ENCODE measurements at regions not wholly inside any gene's neighbourhood (a gene's known extent, or its start where the extent isn't known, plus 50 kb on each side); places are given as distances from the start of the nearest gene placed in this dataset.
"Not testable (repeated sequence)": the region's sequence is repeated elsewhere in the genome, so short reads cannot be mapped to it uniquely, and the experiment has no call there.

DNA sequence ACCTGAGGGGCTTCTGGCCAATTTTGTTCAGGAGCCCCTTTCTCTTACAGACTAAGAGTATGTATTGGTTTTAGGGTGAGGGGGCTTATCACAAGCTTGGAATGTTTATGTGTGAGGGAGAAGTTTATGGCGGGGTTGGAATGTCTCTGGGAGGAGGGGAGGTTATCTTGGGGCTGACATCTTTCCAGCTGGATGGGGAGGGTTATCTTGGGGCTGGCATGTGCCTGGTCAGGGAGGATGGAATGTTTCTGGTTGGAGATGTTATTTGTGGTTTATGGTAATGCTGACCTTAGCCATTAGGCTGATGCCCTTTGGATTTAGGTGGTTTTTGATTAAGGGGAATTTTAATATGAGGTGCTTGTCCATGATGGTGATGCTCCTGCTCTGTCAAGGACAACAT lies 171.0 kb upstream of the PDE4B start:
- not testable (repeated sequence) for DNase-seq (ENCODE audit: low read depth, low spot score); H3K4me1 ChIP-seq (ENCODE audit: control insufficient read depth, insufficient read depth, low read length); H3K9me3 ChIP-seq (ENCODE audit: control insufficient read depth, insufficient read depth, low read length); H3K27ac ChIP-seq (ENCODE audit: low read length); H3K4me3 ChIP-seq (ENCODE audit: low read length); H3K27me3 ChIP-seq (ENCODE audit: control insufficient read depth, insufficient read depth, low read length); H3K36me3 ChIP-seq (ENCODE audit: control insufficient read depth, insufficient read depth, low read length)
- no CpG with 5 or more reads among the region's 1 CpG for WGBS (ENCODE audit: insufficient coverage, insufficient read length)

DNA sequence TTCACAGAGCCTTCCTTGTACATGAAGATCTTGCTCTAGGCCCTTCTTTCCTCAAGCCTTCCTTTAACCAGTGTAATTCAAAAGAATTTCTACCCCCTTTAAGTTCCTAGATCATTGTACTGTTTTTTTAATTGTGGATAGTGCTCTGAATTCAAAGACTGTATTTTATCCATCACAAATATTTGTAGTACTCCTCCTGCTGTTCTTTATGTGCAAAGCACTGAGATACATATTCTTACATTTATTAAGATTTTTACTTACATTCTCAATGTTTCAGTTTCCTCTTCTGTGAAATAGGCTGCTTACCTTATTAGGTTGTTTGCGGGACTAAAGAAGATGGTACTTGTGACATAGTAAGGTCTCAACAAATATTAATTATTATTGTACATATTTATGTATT lies 168.8 kb upstream of the PDE4B start:
- Histone ChIP-seq H3K4me3 (ENCODE audit: low read length) (no peak overlapping the region), H3K9me3 (ENCODE audit: control insufficient read depth, insufficient read depth, low read length) (no peaks in the 10 kb centered on the region), H3K4me1 (ENCODE audit: control insufficient read depth, insufficient read depth, low read length) (no peaks in the 10 kb centered on the region), H3K27me3 (ENCODE audit: control insufficient read depth, insufficient read depth, low read length) (no peaks in the 10 kb centered on the region), H3K27ac (ENCODE audit: low read length) (no peak overlapping the region), H3K36me3 (ENCODE audit: control insufficient read depth, insufficient read depth, low read length) (no peaks in the 10 kb centered on the region)
- no peak for DNase-seq (ENCODE audit: low read depth, low spot score)
- WGBS (ENCODE audit: insufficient coverage, insufficient read length): no CpG with 5 or more reads among the region's 1 CpG

DNA sequence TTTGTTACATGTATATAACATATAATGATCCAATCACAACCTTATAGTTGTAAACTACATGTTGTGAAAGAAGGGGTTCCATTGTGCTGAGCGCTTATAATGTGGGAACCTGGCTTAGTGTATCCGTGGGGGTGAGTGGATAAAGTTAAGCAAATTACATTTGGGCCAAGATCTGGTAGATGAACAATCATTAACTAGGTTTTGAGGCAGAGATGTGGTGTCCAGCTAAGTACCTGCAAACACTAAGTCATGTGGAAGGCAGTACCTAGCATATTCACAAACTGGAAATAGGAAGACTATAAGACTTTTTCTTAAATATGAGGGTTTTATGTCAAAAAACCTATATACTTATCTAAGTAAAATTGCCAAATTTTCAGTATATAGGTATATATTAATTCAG lies 167.2 kb upstream of the PDE4B start:
- no peak overlapping the region for H3K27ac ChIP-seq (ENCODE audit: low read length)
- no peaks in the 10 kb centered on the region for H3K9me3 ChIP-seq (ENCODE audit: control insufficient read depth, insufficient read depth, low read length)
- no peaks in the 10 kb centered on the region for H3K27me3 ChIP-seq (ENCODE audit: control insufficient read depth, insufficient read depth, low read length)
- DNase-seq (ENCODE audit: low read depth, low spot score): no peak
- H3K36me3 ChIP-seq (ENCODE audit: control insufficient read depth, insufficient read depth, low read length): no peaks in the 10 kb centered on the region
- H3K4me3 ChIP-seq (ENCODE audit: low read length): no peak overlapping the region
- H3K4me1 ChIP-seq (ENCODE audit: control insufficient read depth, insufficient read depth, low read length): no peaks in the 10 kb centered on the region
- no CpG with 5 or more reads among the region's 2 CpGs for WGBS (ENCODE audit: insufficient coverage, insufficient read length)

DNA sequence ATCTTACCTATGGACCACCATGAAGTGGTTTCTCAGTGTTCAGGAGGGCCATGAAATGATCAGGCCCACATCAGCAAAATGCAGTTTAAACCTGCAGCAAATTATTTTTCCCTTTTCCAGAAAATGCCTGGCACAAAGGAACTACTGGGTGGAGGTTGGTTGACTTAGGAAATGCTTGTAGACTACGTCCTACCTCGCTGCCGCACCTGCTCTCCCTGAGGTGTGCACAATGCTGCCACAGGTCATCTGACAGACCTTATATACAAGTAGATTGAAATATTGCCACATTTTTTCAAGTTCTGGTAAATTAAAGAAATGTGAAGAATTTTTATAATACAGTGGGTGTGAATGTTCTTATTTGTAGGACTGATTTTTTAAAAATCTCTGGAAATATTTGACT lies 166.7 kb upstream of the PDE4B start:
- WGBS (ENCODE audit: insufficient coverage, insufficient read length): no CpG with 5 or more reads among the region's 3 CpGs
- DNase-seq (ENCODE audit: low read depth, low spot score): no peak
- Histone ChIP-seq H3K4me3 (ENCODE audit: low read length) (no peak overlapping the region), H3K27ac (ENCODE audit: low read length) (no peak overlapping the region), H3K9me3 (ENCODE audit: control insufficient read depth, insufficient read depth, low read length) (no peaks in the 10 kb centered on the region), H3K36me3 (ENCODE audit: control insufficient read depth, insufficient read depth, low read length) (no peaks in the 10 kb centered on the region), H3K4me1 (ENCODE audit: control insufficient read depth, insufficient read depth, low read length) (no peaks in the 10 kb centered on the region), H3K27me3 (ENCODE audit: control insufficient read depth, insufficient read depth, low read length) (no peaks in the 10 kb centered on the region)

DNA sequence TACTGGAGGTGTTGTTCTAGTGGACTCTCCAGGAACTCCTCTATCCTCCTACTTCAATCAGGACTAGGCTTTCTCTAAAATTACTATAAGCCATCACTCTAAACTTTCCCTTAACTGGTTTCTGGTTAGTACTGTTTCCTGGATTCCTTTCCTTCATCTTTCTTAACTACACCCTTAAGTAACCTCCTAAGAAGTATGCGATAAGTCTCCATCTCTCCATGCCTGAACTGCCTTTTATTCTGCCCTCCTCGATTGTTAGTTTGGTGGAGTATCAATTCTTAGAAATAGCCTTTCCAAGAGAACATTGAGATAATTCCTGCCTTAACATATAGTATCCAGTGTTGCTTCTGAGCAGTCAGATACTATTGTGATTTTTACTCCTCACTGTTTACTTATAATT lies 162.9 kb upstream of the PDE4B start:
- H3K27ac ChIP-seq (ENCODE audit: low read length): no peak overlapping the region
- no peaks in the 10 kb centered on the region for H3K36me3 ChIP-seq (ENCODE audit: control insufficient read depth, insufficient read depth, low read length)
- no peak for DNase-seq (ENCODE audit: low read depth, low spot score)
- H3K4me3 ChIP-seq (ENCODE audit: low read length): no peak overlapping the region
- H3K27me3 ChIP-seq (ENCODE audit: control insufficient read depth, insufficient read depth, low read length): no peaks in the 10 kb centered on the region
- no peaks in the 10 kb centered on the region for H3K9me3 ChIP-seq (ENCODE audit: control insufficient read depth, insufficient read depth, low read length)
- H3K4me1 ChIP-seq (ENCODE audit: control insufficient read depth, insufficient read depth, low read length): no peaks in the 10 kb centered on the region
- WGBS (ENCODE audit: insufficient coverage, insufficient read length): no CpG with 5 or more reads among the region's 2 CpGs

DNA sequence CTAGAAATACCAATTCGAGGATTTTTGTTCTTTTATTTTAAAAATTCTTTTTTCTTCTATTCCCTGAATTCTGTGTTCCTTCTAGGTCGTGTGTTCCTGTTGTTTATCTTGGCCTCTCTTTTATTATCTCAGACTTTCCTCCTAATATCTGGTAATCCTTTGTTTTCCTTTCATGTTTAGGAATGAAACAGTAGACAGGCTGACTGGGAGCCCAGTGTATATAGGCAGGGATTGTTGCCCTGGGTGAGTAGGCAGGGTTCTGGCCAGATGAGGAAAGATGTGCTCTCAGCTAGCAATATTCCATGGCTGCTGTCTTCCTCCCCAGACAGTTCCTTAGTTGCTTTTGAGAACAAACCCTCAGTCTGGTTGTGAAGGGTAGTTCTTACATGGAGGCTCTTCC lies 161.8 kb upstream of the PDE4B start:
- Histone ChIP-seq H3K4me3 (ENCODE audit: low read length) (no peak overlapping the region), H3K27me3 (ENCODE audit: control insufficient read depth, insufficient read depth, low read length) (no peaks in the 10 kb centered on the region), H3K27ac (ENCODE audit: low read length) (no peak overlapping the region), H3K9me3 (ENCODE audit: control insufficient read depth, insufficient read depth, low read length) (no peaks in the 10 kb centered on the region), H3K36me3 (ENCODE audit: control insufficient read depth, insufficient read depth, low read length) (no peaks in the 10 kb centered on the region), H3K4me1 (ENCODE audit: control insufficient read depth, insufficient read depth, low read length) (no peaks in the 10 kb centered on the region)
- no CpG with 5 or more reads among the region's 2 CpGs for WGBS (ENCODE audit: insufficient coverage, insufficient read length)
- no peak for DNase-seq (ENCODE audit: low read depth, low spot score)

DNA sequence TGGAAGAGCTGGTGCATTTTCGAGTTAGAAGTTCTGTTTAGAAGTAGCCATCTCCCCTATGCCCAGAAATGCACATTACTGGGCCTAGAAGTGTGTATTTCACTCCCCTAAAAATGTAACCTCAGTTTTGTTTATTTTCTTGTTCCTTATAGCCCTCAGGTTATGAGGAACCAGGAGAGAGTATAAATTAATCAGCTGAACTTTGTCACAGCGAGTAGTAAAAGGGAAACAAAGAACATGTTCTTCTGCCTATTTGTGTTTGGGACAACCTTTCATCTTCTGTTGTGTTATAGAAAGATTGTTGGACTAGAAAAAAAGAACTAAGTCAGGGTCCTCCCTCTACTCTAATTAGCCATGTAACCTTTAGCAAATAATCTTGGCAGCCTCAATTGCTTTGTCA lies 160.5 kb upstream of the PDE4B start:
- DNase-seq (ENCODE audit: low read depth, low spot score): no peak
- no peak overlapping the region for H3K27ac ChIP-seq (ENCODE audit: low read length)
- no peaks in the 10 kb centered on the region for H3K27me3 ChIP-seq (ENCODE audit: control insufficient read depth, insufficient read depth, low read length)
- no peak overlapping the region for H3K4me3 ChIP-seq (ENCODE audit: low read length)
- no peaks in the 10 kb centered on the region for H3K9me3 ChIP-seq (ENCODE audit: control insufficient read depth, insufficient read depth, low read length)
- no peaks in the 10 kb centered on the region for H3K4me1 ChIP-seq (ENCODE audit: control insufficient read depth, insufficient read depth, low read length)
- no peaks in the 10 kb centered on the region for H3K36me3 ChIP-seq (ENCODE audit: control insufficient read depth, insufficient read depth, low read length)
- WGBS (ENCODE audit: insufficient coverage, insufficient read length): no CpG with 5 or more reads among the region's 2 CpGs

DNA sequence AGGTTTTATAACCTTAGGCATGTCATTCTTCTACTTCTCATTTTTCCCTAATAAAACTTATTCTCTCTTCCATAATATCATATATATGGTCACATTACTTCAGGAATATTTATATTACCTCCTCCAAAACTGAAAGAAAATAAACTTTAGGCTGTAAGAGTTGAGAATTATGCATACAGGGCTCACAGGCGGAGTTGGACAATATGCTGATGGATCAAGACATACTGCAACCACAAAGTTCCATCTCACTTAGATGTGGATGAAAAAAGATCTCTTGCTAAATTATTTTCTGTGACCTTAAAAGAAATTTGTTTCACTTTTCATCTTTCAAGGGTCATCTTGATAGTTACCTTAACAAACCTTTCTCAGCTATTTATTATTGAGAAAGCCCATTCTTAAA lies 152.6 kb upstream of the PDE4B start:
- no peaks in the 10 kb centered on the region for H3K36me3 ChIP-seq (ENCODE audit: control insufficient read depth, insufficient read depth, low read length)
- no peaks in the 10 kb centered on the region for H3K27me3 ChIP-seq (ENCODE audit: control insufficient read depth, insufficient read depth, low read length)
- H3K9me3 ChIP-seq (ENCODE audit: control insufficient read depth, insufficient read depth, low read length): no peaks in the 10 kb centered on the region
- no CpG with 5 or more reads among the region's 1 CpG for WGBS (ENCODE audit: insufficient coverage, insufficient read length)
- DNase-seq (ENCODE audit: low read depth, low spot score): no peak
- H3K4me1 ChIP-seq (ENCODE audit: control insufficient read depth, insufficient read depth, low read length): no peaks in the 10 kb centered on the region
- no peak overlapping the region for H3K27ac ChIP-seq (ENCODE audit: low read length)
- H3K4me3 ChIP-seq (ENCODE audit: low read length): no peak overlapping the region

DNA sequence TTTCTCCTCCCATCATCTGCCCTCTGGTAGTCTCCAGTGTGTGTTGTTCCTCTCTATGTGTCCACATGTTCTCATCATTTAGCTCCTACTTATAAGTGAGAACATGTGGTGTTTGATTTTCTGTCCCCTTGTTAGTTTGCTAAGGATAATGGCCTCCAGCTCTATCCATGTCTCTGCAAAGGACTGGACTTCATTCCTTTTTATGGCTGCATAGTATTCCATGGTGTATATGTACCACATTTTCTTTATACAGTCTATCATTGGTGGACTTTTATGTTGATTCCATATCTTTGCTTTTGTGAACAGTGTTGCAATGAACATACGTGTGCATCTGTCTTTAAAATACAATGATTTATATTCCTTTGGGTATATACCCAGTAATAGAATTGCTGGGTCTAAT lies 143.5 kb upstream of the PDE4B start:
- WGBS (ENCODE audit: insufficient coverage, insufficient read length): no CpG with 5 or more reads among the region's 1 CpG
- not testable (repeated sequence) for H3K4me3 ChIP-seq (ENCODE audit: low read length); H3K27me3 ChIP-seq (ENCODE audit: control insufficient read depth, insufficient read depth, low read length); H3K4me1 ChIP-seq (ENCODE audit: control insufficient read depth, insufficient read depth, low read length); DNase-seq (ENCODE audit: low read depth, low spot score); H3K27ac ChIP-seq (ENCODE audit: low read length); H3K36me3 ChIP-seq (ENCODE audit: control insufficient read depth, insufficient read depth, low read length); H3K9me3 ChIP-seq (ENCODE audit: control insufficient read depth, insufficient read depth, low read length)

DNA sequence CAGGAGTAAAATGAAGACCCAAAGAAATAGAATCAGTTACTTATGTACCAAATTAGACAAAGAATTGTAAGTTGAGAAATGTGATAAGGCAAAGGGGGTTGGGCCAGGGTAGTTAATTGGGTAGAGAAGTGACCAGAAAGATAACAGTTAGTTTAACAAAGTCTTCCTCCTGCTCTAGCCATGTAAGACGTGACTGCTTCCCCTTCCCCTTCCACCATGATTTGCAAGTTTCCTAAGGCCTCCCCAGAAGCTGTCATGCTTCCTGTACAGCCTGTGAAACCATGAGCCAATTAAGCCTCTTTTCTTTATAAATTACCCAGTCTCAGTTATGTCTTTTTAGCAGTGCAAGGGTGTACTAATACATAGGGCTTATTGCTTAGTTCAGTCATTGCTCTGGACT lies 142.0 kb upstream of the PDE4B start:
- no CpG with 5 or more reads among the region's 1 CpG for WGBS (ENCODE audit: insufficient coverage, insufficient read length)
- H3K27ac ChIP-seq (ENCODE audit: low read length): no peak overlapping the region
- no peaks in the 10 kb centered on the region for H3K4me1 ChIP-seq (ENCODE audit: control insufficient read depth, insufficient read depth, low read length)
- no peaks in the 10 kb centered on the region for H3K27me3 ChIP-seq (ENCODE audit: control insufficient read depth, insufficient read depth, low read length)
- no peak for DNase-seq (ENCODE audit: low read depth, low spot score)
- no peaks in the 10 kb centered on the region for H3K36me3 ChIP-seq (ENCODE audit: control insufficient read depth, insufficient read depth, low read length)
- H3K4me3 ChIP-seq (ENCODE audit: low read length): no peak overlapping the region
- H3K9me3 ChIP-seq (ENCODE audit: control insufficient read depth, insufficient read depth, low read length): no peaks in the 10 kb centered on the region

DNA sequence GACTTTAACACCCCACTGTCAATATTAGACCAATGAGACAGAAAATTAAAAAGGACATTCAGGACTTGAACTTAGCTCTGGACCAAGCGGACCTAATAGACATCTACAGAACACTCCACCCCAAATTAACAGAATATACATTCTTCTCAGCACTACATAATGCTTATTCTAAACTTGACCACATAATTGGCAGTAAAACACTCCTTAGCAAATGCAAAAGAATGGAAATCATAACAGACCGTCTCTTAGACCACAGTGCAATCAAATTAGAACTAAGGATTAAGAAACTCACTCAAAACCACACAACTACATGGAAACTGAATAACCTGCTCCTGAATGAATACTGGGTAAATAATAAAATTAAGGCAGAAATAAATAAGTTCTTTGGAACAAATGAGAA lies 138.2 kb upstream of the PDE4B start:
- no CpG with 5 or more reads among the region's 2 CpGs for WGBS (ENCODE audit: insufficient coverage, insufficient read length)

More for the DNA sequence above, 138.2 kb upstream of the PDE4B start:
- not testable (repeated sequence) for H3K4me3 ChIP-seq (ENCODE audit: low read length); DNase-seq (ENCODE audit: low read depth, low spot score); H3K9me3 ChIP-seq (ENCODE audit: control insufficient read depth, insufficient read depth, low read length); H3K27me3 ChIP-seq (ENCODE audit: control insufficient read depth, insufficient read depth, low read length); H3K4me1 ChIP-seq (ENCODE audit: control insufficient read depth, insufficient read depth, low read length); H3K36me3 ChIP-seq (ENCODE audit: control insufficient read depth, insufficient read depth, low read length); H3K27ac ChIP-seq (ENCODE audit: low read length)

Measured in iPS DF 6.9 (cell line).